DMS 273 (cell line): ENCODE measurements at regions not wholly inside any gene's neighbourhood (a gene's known extent, or its start where the extent isn't known, plus 50 kb on each side); places are given as distances from the start of the nearest gene placed in this dataset.
"Not testable (repeated sequence)": the region's sequence is repeated elsewhere in the genome, so short reads cannot be mapped to it uniquely, and the experiment has no call there.

Experiments used
- DNase-seq: peaks from one replicate; lab custom pipeline; 2025; ENCODE audit not compliant: unreplicated experiment; lab: John Stamatoyannopoulos, UW

DNA sequence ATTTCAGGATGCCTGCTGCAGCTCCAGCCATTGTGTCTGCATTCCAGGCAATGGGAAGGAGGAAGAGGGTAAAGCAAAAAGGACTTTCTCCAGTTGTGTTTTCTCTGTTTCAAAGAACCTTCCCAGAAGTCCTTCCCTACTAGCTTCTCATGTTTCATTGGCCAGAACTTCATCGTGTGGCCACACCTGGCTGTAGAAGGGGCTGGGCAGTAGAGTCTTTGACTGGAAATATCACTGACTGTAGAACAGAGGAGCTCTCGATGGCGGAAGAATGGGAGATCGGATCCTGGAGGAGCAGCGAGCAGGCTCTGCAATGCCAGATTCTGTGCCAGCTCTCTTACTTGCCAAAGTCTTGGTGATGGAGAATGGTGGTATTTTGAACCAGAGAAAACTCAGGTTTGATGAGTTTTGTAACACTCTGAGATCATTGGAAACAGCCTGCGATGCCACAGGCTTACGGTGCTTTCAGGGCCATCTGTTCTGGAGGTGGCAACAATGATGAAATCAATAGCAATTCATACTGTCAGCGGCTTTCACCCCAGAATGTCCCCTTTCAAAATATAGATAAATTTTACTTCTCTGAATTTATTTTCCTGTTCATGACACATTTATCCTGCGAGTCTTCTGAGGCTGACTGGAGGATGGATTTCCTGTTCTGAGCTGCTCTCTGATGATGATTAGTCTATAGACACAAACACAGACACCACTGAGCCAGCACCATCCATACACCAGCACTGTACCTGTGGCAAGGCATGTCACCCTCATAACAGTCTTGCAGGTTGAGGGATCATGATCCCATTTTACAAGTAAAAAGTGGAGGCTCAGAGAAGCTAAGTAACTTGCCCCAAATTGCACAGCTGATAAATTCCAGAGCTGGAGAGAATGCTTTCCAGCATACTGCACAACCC is 204.2 kb downstream of the EMX2 start:
- DNase-seq = peak; percentile 6

DNA sequence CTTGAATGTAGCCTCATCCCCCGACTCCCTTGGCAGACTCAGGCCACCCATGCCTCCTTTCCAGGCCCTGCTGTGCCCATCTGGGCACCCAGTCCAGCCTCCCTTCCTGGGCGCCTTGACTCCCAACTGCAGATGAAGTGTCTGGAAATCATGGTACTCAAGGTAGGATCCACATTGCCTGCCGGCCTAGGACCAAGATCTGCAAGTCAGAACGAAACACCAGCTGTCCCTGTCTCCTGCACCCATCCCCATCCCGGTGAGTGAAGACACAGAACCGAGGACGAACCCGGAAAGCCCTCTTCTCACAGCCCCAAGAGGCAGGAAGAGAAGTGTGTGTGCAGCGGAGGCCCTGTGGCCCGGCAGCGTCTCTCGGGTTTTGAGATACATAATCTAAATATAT is 205.1 kb downstream of the EMX2 start:
- DNase-seq = no peak

DNA sequence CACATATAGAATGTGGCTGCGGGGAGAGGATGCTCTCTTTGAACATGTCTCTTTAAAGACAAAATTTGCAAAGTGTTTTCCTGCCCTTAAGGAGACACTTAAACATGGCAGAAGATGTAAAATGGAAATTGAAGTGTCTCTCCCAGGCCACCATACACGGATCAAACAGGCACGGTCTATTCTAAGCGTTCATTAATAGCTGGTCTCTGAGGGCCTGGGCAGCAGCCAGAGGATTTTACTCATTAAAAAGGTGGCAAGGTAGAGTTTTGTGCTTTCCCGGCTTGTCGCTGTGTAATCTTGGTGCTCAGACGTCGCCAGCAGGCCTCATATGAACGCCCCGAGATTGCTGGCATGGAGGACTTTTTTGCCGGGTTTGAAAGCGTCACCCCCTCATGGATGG is 205.5 kb downstream of the EMX2 start:
- DNase-seq = no peak

DNA sequence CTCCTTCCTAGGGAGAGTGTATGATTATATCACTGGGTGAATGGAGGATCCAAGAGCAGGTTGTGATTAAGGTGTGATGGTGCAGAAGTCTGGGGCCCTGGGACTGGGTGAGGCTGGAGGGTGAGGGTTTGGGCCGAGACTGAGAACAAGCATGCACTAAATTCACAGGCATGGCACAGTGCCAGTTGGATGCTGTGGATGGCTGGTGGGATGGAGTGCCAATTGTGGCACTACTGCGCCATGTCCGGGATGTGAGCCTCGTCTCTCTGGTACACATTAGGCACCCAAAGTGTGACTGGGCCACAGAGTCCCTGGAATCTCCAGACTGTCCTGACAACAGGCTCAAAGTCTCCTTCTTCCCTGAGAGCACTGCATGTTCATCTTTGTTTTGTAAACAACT is 208.1 kb downstream of the EMX2 start:
- DNase-seq = no peak

DNA sequence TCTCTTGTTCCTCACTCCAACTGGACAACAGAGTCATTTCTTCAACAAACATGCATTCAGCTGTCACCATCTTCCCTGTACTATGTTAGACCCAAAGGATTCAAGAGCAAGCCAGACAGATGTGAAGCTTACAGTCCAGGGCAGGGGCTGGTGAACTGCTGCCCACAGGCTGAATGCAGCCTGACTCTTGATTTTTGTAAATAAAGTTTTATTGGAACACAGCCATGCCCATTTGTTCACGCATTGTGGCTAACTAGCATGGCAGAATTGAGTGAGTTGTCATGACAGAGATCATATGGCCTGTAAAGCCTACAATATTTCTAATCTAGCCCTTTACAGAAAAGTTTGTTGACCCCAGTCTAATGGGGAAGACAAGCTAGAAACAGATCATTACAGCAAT is 208.7 kb downstream of the EMX2 start:
- no peak for DNase-seq

DNA sequence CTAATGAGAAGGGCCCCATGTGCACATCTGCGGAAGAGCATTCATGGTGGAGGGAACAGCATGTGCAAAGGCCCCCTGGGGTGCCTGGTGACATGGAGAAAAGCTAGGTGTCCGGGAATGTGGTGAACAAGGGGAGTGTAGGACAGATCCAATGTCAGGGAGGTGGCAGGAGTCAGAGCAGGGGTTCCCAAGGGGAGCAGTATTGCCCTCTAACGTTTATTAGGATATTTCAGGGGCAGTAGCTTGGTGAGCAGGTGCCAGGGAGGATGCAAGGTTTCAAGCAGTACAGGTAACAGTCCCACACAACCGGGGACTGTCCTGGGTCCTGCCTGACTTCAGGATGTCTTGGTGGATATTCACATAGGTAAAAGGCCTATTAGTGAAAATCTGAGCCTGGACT is 209.6 kb downstream of the EMX2 start:
- DNase-seq = no peak

DNA sequence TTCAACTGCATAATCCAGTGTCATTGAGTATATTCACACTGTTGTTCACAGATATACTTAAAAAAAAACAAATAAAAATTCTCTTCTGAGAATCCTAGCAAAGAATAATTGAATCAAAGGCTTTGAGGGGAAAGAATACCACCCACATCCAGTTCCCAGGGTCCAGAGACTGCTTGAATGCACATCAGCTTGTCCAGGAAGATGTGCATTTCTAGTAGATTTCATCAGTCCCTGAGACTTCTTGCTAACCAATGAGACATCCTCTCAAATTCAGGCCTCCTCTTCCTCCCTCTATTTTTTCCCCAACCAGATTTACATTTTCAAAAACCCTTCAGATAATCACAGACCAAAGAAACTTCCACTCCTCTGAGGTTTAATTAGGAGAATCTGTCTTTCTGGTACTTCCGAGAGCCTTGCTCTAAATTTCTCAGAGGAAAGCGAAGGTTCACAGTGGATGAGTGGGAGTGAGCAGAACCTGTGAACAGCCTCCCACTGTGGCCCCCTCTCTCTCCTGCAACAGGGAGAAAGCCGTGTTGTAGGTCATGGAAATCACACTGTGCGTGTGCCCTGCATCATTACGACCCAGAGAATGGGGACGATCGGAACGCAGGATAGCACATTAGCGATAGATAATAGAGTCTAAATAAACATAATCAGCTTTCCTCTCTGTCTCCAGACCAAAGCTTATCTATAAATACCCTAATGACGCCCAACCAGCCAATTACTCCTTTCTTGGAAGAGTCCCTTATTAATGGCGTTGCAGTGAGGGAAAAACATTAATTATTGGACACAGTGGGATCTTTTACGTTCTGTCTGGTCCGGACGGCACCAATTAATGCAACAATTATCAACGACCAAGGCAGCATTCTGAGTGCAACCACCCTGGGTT is 212.5 kb downstream of the EMX2 start:
- no peak for DNase-seq

DNA sequence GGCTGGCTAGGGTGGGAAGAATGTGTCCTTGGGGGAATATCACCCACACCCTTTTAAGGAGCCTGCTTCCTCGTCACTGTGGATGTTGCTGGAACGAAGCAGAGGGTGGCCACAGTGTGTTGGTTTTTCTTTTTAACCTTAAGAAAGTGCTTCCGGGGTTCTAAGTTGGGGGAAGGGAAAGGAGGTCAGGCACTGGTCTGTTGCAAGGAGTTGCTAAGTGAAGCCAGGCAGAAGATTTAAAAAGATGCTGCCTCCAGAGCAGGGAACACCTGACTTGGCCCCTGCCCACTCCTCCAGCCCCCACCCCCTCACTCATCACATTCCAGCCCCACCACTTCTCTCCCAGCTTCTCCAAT is 213.1 kb downstream of the EMX2 start:
- DNase-seq = no peak

DNA sequence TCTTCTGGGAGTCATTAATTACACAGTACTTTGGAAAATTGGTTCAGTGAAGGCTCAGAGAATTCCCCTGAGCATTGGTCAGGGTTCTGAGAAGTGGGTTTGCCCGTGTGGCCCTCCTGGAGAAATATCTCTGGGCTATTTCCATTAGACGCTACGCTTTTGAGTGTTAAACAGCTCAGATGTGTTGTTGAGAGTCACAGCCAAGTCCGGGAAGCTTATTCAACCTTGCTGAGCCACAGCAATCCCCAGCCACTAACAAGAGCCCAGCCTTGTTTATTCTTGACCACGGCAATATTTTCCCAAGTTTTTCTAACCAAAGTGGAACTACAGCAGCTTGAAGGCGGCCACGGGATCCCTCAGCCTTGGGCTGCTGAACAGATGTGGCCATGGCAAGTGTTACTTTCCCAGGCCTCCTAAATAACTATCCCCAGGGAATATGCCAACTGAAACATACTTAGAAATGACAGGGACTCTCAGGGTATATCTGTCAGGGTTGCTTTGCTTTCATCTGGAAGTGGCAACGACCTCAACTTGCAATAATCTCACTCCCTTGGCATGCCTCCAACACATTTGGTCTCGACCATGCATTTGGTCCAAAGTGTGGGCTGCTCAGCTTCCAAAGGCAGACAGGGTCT is 214.7 kb downstream of the EMX2 start:
- peak; percentile 29 for DNase-seq

DNA sequence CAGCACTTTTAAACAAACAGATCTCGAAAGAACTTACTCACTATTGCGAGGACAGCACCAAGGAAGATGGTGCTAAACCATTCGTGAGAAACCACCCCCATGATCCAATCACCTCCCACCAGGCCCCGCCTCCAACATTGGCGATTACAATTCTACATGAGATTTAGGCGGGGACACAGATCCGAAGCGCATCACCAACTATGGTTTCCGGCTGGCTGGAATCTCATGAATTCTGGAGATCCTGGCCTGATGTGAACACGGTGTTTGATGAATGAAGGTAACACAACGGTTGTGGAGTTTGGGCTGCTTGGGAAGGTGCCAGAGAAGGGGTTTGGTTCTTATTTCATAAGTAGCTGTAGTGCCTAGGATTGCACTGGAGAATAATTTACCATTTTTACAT is 216.7 kb downstream of the EMX2 start:
- DNase-seq = no peak

DNA sequence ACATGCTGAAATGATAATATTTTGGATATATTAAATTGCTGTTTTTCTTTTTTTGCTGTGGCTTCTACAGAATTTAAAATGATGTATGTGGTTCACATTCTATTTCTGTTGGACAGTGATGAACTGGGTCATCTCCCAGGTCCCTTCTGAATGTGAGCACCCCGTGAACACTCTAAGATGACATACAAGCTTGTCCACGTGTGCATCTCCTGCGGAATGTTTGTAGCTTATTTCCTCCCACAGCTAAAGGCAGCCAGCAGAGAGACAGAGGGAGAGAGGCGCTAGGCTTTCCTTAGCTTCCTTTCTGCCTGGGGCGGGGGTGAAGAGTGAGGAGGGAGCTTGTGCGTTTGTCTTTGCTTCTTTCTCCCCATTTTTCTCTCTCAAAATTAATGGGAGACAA is 219.1 kb downstream of the EMX2 start:
- no peak for DNase-seq

DNA sequence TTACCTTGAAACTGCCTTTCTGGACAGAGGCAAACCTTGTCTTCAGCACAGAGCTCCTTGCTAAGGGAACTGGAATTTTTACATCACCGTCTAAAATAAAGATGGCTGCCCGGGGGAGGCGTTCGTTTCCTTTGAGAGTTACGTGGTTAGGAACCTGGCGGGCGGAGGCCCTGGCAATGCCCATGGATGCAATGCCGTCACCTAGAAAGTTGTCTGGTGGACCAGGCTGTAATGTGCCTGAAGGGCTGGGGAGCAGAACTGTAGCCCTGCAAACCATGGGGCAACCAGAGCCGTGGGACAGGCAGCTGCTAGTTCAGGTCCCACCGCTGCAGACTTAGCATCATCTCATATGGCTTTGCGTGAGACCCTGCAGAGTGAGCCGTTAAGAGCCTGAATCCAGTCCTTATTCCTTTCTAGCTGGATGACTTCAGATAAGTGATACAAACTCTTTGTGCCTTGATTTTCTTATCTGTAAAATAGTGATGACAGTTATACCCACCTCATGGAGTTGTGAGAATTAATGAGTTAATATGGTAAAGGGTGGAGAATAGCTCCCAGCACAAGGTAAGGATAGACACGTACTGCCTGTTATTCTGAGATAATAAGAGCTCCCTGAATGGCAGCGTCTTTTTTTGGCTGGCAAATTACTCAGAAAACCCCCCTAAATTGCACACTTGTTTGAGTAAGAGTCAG is 219.7 kb downstream of the EMX2 start:
- DNase-seq = no peak

DNA sequence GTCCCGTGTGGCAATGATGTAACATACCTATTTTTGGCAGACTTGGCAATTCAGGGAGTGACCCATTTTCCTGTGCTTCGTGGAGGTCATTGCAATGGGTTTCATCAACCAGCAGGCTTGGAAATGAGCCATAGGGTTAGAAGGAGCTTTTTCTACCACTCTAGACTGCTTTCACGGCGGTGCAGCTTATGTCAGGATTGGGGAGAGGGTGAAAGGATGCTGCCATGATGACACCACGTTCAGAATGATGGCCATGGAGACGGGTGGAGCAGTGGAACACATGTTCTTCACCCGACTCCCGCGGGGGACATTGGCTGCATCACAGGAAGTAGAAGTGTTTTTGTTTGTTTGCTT is 220.2 kb downstream of the EMX2 start:
- peak; percentile 59 for DNase-seq

DNA sequence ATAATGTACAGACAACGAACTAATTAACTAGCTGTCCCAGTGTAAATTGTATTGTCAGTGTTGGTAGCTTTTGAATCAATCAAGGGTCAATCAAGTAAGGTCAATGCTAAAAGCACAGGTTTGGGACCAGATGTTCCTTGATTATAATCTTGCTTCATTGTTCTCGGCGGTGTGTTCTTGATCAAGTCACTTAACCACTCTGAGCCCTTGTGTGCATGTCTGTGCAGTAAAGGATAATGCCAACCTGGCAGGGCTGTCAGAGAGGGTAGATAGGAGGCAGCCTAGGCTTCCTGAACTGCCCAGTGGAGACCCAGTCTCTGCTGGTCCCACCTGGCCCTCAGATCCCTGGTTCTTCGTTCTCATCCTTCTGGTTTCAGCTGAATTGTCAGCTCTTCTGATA is 221.0 kb downstream of the EMX2 start:
- DNase-seq = no peak

DNA sequence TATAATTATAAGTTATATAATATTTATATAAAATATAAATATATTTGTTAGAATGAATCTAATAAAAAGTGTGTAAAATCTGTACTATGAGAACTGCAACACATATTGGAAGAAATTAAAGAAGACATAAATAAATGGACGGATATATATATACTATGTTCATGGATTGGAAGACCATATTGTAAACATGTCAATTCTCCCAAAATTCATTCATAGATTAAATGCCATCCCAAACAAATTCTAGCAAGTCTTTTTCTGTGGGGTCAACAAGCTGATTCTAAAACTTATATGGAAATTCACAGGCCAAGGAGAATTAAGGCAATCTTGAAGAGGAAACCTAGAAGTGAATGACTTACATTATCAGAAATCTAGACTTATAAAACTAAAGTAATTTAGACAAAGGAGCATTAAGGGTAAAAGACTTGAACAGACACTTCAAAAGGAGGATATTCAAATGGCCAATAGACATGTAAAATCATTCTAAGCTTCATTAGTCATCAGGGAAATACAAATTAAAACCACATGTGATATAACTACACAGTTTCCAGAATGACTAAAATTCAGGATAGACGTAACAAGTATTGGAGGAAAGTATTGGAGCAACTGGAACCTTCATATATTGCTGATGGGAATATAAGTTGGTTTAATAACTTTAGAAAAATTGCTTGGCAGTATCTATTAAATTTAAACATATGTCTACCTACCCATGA is 225.9 kb downstream of the EMX2 start:
- DNase-seq = no peak

DNA sequence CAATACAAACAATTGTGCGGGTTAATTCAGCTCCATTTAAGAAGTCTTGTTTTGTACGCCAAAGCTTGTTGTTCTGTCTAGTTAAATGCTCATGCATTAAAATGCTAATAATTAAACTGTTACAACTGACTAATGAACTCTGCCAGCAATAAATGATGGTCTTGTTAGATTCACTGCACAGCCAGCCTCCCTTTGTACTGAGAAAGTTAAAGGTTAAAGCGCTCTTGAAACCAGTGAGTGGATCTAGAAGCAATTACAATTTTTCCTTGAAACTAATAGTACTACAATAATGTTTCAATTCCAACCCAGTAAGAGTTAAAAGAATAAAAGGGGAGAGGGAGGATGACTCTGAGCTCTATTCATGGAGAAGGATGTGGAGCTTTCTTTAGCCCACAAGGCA is 233.0 kb downstream of the EMX2 start:
- no peak for DNase-seq

DNA sequence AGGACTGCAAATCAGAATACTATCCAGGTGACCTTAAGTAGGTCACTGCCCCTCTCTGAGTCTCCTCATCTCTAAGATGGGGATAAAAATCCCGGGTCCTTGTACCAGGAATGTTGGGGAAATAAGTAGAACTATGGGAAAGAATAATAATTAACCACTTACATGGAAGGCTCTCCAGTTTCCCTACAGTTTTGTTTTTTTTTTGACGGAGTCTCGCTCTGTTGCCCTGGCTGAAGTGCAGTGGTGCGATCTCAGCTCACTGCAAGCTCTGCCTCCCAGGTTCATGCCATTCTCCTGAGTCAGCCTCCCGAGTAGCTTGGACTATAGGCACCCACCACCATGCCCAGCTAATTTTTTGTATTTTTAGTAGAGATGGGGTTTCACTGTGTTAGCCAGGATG is 234.7 kb downstream of the EMX2 start:
- DNase-seq = not testable (repeated sequence)

DNA sequence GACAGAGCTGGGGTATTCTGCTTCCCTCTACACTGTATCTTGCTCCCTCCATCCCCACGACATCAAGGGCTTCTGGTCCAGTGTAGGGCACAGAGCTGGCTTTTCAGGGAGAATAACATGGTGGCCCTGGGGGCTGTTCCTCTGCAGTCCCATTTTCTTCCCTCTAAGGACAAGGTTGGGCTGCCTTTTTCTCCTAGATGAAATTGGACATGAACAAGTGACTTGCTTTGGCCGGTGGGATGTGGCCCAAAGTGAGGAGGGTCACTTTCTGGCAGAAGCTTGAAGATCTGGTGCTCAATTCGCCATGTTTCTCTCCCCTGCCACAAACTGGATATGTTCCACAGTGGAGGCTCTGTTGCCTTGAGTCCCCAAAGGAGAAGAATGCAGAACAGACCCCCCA is 235.7 kb downstream of the EMX2 start:
- no peak for DNase-seq

DNA sequence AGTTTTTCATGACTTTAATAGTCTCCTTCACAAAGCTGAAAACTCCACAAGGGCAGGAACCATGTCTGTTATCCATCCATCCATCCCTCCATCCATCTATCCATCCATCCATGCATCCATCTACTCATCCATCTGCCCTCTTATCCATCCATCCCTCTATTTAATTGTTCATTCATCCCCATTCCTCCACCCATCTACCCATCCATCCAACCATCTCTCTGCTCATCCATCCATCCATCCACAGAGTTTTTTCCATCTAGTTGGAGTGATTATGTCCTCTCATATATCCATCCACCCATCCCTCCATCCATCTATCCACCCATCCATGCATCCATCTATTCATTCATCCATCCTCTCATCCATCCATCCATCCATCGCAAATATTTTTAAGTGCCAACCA is 237.9 kb downstream of the EMX2 start:
- DNase-seq = no peak

DNA sequence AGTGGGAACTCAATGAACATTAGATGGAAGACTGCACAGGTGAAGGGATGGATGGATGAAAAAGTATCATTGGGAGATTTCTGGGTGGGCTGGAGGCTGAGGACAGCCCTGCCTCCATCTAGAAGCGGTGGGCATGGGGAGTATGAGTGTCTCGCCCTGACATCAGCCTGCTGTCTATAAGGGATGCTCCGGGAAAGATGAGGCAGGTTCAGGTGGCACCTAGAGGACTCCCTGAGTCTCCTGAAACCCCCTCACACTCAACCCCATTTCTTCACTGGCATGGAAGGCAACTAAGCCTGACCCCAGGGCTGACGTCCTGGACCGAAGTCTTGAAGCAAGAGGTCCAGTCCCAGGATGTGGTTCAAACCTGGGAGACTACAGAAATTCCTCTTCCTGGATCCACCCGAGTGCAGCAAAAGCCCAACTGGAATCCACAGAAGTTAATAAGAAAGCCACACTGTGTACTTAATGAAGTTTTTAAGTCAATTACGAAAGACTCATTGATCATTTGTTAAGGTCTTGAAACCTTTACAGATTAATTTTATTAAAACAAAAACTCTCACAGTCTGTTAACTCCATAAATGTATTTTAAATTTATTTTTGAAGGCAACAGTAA is 238.8 kb downstream of the EMX2 start:
- DNase-seq = no peak
